Activated naive CD8-positive, alpha-beta T cell treated with anti-CD3 and anti-CD28 coated beads, Interleukin-2, amount 10 ng/mL, durations not matched to agents 7 days and 5 days (primary cell): ENCODE measurements at regions not wholly inside any gene's neighbourhood (a gene's known extent, or its start where the extent isn't known, plus 50 kb on each side); places are given as distances from the start of the nearest gene placed in this dataset.

Experiments
- ATAC-seq: fragments of 150-1000 bp; cut with Tn5 transposase; one replicate; pipeline ENCODE4 v1.10.0; 2021; ENCODE audit warnings: low read depth, moderate library complexity
- POLR2A ChIA-PET: fragments of 350-600 bp; sonication (Branson Sonifier 250); formaldehyde crosslinking; loops from one replicate; lab custom pipeline; 2021; ENCODE audit warnings: antibody characterized with exemption; lab: Charles Lee
- DNase-seq: peaks from one replicate; pipeline ENCODE4 v3.0.0; 2021
- H3K27ac Mint-ChIP-seq: one replicate; pipeline ENCODE4 v1.8.0; 2022; ENCODE audit warnings: mild to moderate bottlenecking, mixed read lengths
- H3K27me3 Mint-ChIP-seq: one replicate; pipeline ENCODE4 v1.8.0; 2022; ENCODE audit warnings: mild to moderate bottlenecking, moderate library complexity, mixed read lengths
- H3K36me3 Mint-ChIP-seq: one replicate; pipeline ENCODE4 v1.8.0; 2021; ENCODE audit warnings: mild to moderate bottlenecking, mixed read lengths
- H3K4me1 Mint-ChIP-seq: one replicate; pipeline ENCODE4 v1.8.0; 2021; ENCODE audit warnings: mixed read lengths
- H3K4me3 Mint-ChIP-seq: one replicate; pipeline ENCODE4 v1.8.0; 2022; ENCODE audit warnings: mild to moderate bottlenecking, moderate library complexity, mixed read lengths
- H3K9me3 Mint-ChIP-seq: one replicate; pipeline ENCODE4 v1.8.0; 2021; ENCODE audit warnings: mixed read lengths

- Mint-ChIP-seq H3K27me3 (no peaks in the 10 kb centered on the region), H3K4me1 (no peaks in the 10 kb centered on the region), H3K4me3 (no peak overlapping the region), H3K9me3 (peaks cover 5% of the 10 kb centered on the region), H3K27ac (no peak overlapping the region), H3K36me3 (no peaks in the 10 kb centered on the region)
- POLR2A ChIA-PET, result no interaction called here
- ATAC-seq (no peak), DNase-seq (no peak)
Observed at GRCh38 chr4:60042941-60043340, 1157.2 kb upstream of the ADGRL3 start.

GRCh38 chr4:60078984-60079383 is 1121.1 kb upstream of the ADGRL3 start:
- Mint-ChIP-seq H3K4me1 (no peaks in the 10 kb centered on the region), H3K36me3 (no peaks in the 10 kb centered on the region), H3K27me3 (no peaks in the 10 kb centered on the region), H3K27ac (no peak overlapping the region), H3K9me3 (peaks cover 7% of the 10 kb centered on the region), H3K4me3 (no peak overlapping the region)
- POLR2A ChIA-PET, result no interaction called here
- no peak for ATAC-seq
- no peak for DNase-seq

- DNase-seq (no peak), ATAC-seq (no peak)
- Mint-ChIP-seq H3K27ac (no peak overlapping the region), H3K4me3 (no peak overlapping the region), H3K36me3 (no peaks in the 10 kb centered on the region), H3K4me1 (no peaks in the 10 kb centered on the region), H3K27me3 (no peaks in the 10 kb centered on the region), H3K9me3 (peaks cover 8% of the 10 kb centered on the region)
- POLR2A ChIA-PET, result no interaction called here
Observed at GRCh38 chr4:60081839-60082238, 1118.3 kb upstream of the ADGRL3 start.

- ATAC-seq, result no peak
- peaks cover 4% of the 10 kb centered on the region for H3K9me3 Mint-ChIP-seq
- H3K27me3 Mint-ChIP-seq, result no peaks in the 10 kb centered on the region
- no peak overlapping the region for H3K4me3 Mint-ChIP-seq
- H3K36me3 Mint-ChIP-seq, result no peaks in the 10 kb centered on the region
- POLR2A ChIA-PET, result no interaction called here
- H3K4me1 Mint-ChIP-seq, result no peaks in the 10 kb centered on the region
- no peak overlapping the region for H3K27ac Mint-ChIP-seq
- no peak for DNase-seq
Observed at GRCh38 chr4:60088807-60089486, 1111.2 kb upstream of the ADGRL3 start.

GRCh38 chr4:60089546-60090273 is 1110.4 kb upstream of the ADGRL3 start:
- H3K9me3 Mint-ChIP-seq, result peaks cover 4% of the 10 kb centered on the region
- no peak overlapping the region for H3K27ac Mint-ChIP-seq
- H3K27me3 Mint-ChIP-seq, result no peaks in the 10 kb centered on the region
- no peaks in the 10 kb centered on the region for H3K4me1 Mint-ChIP-seq
- H3K36me3 Mint-ChIP-seq, result no peaks in the 10 kb centered on the region
- ATAC-seq (no peak), DNase-seq (no peak)
- H3K4me3 Mint-ChIP-seq, result no peak overlapping the region
- POLR2A ChIA-PET, result no interaction called here

- ATAC-seq, result no peak
- no peaks in the 10 kb centered on the region for H3K36me3 Mint-ChIP-seq
- POLR2A ChIA-PET, result no interaction called here
Observed at GRCh38 chr4:60096676-60097075, 1103.5 kb upstream of the ADGRL3 start.

GRCh38 chr4:60116592-60116991 is 1083.5 kb upstream of the ADGRL3 start:
- POLR2A ChIA-PET, result no interaction called here
- Mint-ChIP-seq H3K36me3 (no peaks in the 10 kb centered on the region), H3K9me3 (no peaks in the 10 kb centered on the region), H3K4me3 (no peak overlapping the region), H3K4me1 (no peaks in the 10 kb centered on the region), H3K27me3 (no peaks in the 10 kb centered on the region), H3K27ac (no peak overlapping the region)
- no peak for ATAC-seq
- DNase-seq, result no peak

More at GRCh38 chr4:60096676-60097075, 1103.5 kb upstream of the ADGRL3 start:
- DNase-seq, result no peak
- Mint-ChIP-seq H3K27me3 (no peaks in the 10 kb centered on the region), H3K9me3 (no peaks in the 10 kb centered on the region), H3K4me1 (no peaks in the 10 kb centered on the region), H3K27ac (no peak overlapping the region), H3K4me3 (no peak overlapping the region)

- Mint-ChIP-seq H3K27me3 (no peaks in the 10 kb centered on the region), H3K9me3 (no peaks in the 10 kb centered on the region), H3K4me3 (no peak overlapping the region), H3K27ac (no peak overlapping the region), H3K4me1 (no peaks in the 10 kb centered on the region), H3K36me3 (no peaks in the 10 kb centered on the region)
- ATAC-seq, result no peak
- DNase-seq, result no peak
- POLR2A ChIA-PET, result no interaction called here
Observed at GRCh38 chr4:60117726-60118323, 1082.3 kb upstream of the ADGRL3 start.

GRCh38 chr4:60122820-60123219 is 1077.3 kb upstream of the ADGRL3 start:
- Mint-ChIP-seq H3K4me1 (no peaks in the 10 kb centered on the region), H3K4me3 (no peak overlapping the region), H3K27ac (no peak overlapping the region), H3K27me3 (no peaks in the 10 kb centered on the region), H3K36me3 (no peaks in the 10 kb centered on the region), H3K9me3 (no peaks in the 10 kb centered on the region)
- POLR2A ChIA-PET, result no interaction called here
- no peak for DNase-seq
- no peak for ATAC-seq

- ATAC-seq (no peak), DNase-seq (no peak)
- Mint-ChIP-seq H3K27me3 (no peaks in the 10 kb centered on the region), H3K9me3 (peaks cover 1% of the 10 kb centered on the region), H3K4me3 (no peak overlapping the region), H3K4me1 (no peaks in the 10 kb centered on the region), H3K27ac (no peak overlapping the region), H3K36me3 (no peaks in the 10 kb centered on the region)
- POLR2A ChIA-PET, result no interaction called here
Observed at GRCh38 chr4:60128888-60129287, 1071.2 kb upstream of the ADGRL3 start.

- DNase-seq (no peak), ATAC-seq (no peak)
- POLR2A ChIA-PET, result no interaction called here
- H3K9me3 Mint-ChIP-seq, result peaks cover 1% of the 10 kb centered on the region
- no peak overlapping the region for H3K4me3 Mint-ChIP-seq
- no peaks in the 10 kb centered on the region for H3K36me3 Mint-ChIP-seq
- no peaks in the 10 kb centered on the region for H3K27me3 Mint-ChIP-seq
- no peaks in the 10 kb centered on the region for H3K4me1 Mint-ChIP-seq
- H3K27ac Mint-ChIP-seq, result no peak overlapping the region
Observed at GRCh38 chr4:60129740-60130139, 1070.4 kb upstream of the ADGRL3 start.

GRCh38 chr4:60133375-60133774 is 1066.8 kb upstream of the ADGRL3 start:
- Mint-ChIP-seq H3K9me3 (peaks cover 1% of the 10 kb centered on the region), H3K4me3 (no peak overlapping the region), H3K27ac (no peak overlapping the region), H3K27me3 (no peaks in the 10 kb centered on the region), H3K36me3 (no peaks in the 10 kb centered on the region), H3K4me1 (no peaks in the 10 kb centered on the region)
- ATAC-seq, result no peak
- POLR2A ChIA-PET, result no interaction called here
- DNase-seq, result no peak

GRCh38 chr4:60134099-60134498 is 1066.0 kb upstream of the ADGRL3 start:
- POLR2A ChIA-PET, result no interaction called here
- no peak overlapping the region for H3K27ac Mint-ChIP-seq
- H3K36me3 Mint-ChIP-seq, result no peaks in the 10 kb centered on the region
- peaks cover 1% of the 10 kb centered on the region for H3K9me3 Mint-ChIP-seq
- no peak for ATAC-seq
- H3K4me1 Mint-ChIP-seq, result no peaks in the 10 kb centered on the region
- no peaks in the 10 kb centered on the region for H3K27me3 Mint-ChIP-seq
- no peak overlapping the region for H3K4me3 Mint-ChIP-seq
- DNase-seq, result no peak

GRCh38 chr4:60155088-60155487 is 1045.0 kb upstream of the ADGRL3 start:
- Mint-ChIP-seq H3K27ac (no peak overlapping the region), H3K27me3 (no peaks in the 10 kb centered on the region), H3K9me3 (peaks cover 12% of the 10 kb centered on the region), H3K4me1 (no peaks in the 10 kb centered on the region), H3K4me3 (no peak overlapping the region), H3K36me3 (no peaks in the 10 kb centered on the region)
- DNase-seq (no peak), ATAC-seq (no peak)
- POLR2A ChIA-PET, result no interaction called here
